ENCODE measurements at regions not wholly inside any gene's neighbourhood (a gene's known extent, or its start where the extent isn't known, plus 50 kb on each side); places are given as distances from the start of the nearest gene placed in this dataset.
A peak's percentile ranks its signal among the peaks of the same experiment; 100 is the strongest.

DNA sequence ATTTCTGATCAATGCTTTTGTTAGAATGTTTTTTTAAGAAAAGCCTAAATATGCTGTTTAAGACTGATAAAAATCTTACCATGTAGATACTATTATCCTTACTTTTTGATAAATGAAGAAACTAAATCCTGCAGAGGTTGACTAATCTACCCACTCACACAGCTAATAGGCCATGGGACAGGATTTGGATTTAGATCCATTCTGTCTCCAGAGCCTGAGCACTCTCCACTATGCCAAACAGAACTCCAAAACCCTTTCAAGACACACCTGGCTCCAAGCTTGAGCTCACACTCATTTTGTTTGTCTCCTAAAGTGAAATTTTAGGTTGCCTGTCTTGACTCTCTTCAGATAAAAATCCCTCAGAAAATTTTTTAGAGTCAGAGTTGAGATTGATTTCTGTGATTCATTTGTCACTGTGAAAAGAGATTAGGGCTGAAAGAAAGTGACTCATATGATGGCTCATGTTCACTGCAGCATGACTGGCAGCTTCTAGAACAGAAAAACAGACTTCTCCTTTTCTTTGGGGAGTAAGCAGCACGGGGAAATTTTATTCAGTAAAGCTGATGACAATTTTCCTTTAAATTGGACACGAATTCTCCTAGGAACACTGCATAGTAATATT is 132.3 kb upstream of the POT1 start:
- Mint-ChIP-seq H3K27ac (peak overlapping the region; percentile 27; the same call in 1 of the 2 replicates), H3K27me3 (ENCODE audit: insufficient read depth, low read depth, poor library complexity) (no peaks in the 10 kb centered on the region), H3K4me3 (no peak overlapping the region), H3K36me3 (ENCODE audit: low read depth) (no peaks in the 10 kb centered on the region), H3K4me1 (peaks cover 4% of the 10 kb centered on the region; the same call in 2 of the 3 replicates), H3K9me3 (no peaks in the 10 kb centered on the region)
- DNase-seq (ENCODE audit: low spot score) (no peak), ATAC-seq (no peak)
- Histone ChIP-seq H3K4me2 (no peak overlapping the region), H3K36me3 (ENCODE audit: insufficient read depth) (no peaks in the 10 kb centered on the region), H4K20me1 (replicated peaks; ENCODE audit: insufficient read depth) (no peaks in the 10 kb centered on the region), H2AFZ (peak overlapping the region; percentile 72; the same call in 1 of the 2 replicates), H3K79me2 (replicated peaks; ENCODE audit: insufficient read depth) (no peaks in the 10 kb centered on the region), H3F3A (replicated peaks; ENCODE audit: low read depth) (no peaks in the 10 kb centered on the region), H3K4me3 (no peak overlapping the region), H3K4me1 (ENCODE audit: insufficient read depth) (no peaks in the 10 kb centered on the region), H3K27ac (ENCODE audit: low read depth) (no peak overlapping the region), H3K9me2 (ENCODE audit: insufficient read depth) (no peaks in the 10 kb centered on the region), H3K27me3 (ENCODE audit: insufficient read depth) (no peaks in the 10 kb centered on the region)
- TF ChIP-seq CREB1 (CRISPR knock-in tag; IDR thresholded peaks at IDR 0.05; ENCODE audit: low read depth) (no peak), ZNF331 (CRISPR knock-in tag; IDR thresholded peaks at IDR 0.05; ENCODE audit: low read depth) (no peak), EZH2 (IDR thresholded peaks at IDR 0.05; ENCODE audit: low read depth, unreplicated experiment) (no peak), NANOG (IDR thresholded peaks at IDR 0.05; ENCODE audit: borderline replicate concordance) (no peak), EZH2phosphoT487 (IDR thresholded peaks at IDR 0.05; ENCODE audit: unreplicated experiment) (no peak), JUNB (IDR thresholded peaks at IDR 0.05; ENCODE audit: unreplicated experiment) (no peak), POLR2AphosphoS5 (IDR thresholded peaks at IDR 0.05; ENCODE audit: low read depth) (no peak), STAT1 (IDR thresholded peaks at IDR 0.05; ENCODE audit: unreplicated experiment) (no peak), ZNF114 (CRISPR knock-in tag; IDR thresholded peaks at IDR 0.05) (no peak)
- TF ChIP-seq, protein P1, sequence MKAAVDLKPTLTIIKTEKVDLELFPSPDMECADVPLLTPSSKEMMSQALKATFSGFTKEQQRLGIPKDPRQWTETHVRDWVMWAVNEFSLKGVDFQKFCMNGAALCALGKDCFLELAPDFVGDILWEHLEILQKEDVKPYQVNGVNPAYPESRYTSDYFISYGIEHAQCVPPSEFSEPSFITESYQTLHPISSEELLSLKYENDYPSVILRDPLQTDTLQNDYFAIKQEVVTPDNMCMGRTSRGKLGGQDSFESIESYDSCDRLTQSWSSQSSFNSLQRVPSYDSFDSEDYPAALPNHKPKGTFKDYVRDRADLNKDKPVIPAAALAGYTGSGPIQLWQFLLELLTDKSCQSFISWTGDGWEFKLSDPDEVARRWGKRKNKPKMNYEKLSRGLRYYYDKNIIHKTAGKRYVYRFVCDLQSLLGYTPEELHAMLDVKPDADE (IDR thresholded peaks at IDR 0.05): no peak
- TF ChIP-seq, protein P2, sequence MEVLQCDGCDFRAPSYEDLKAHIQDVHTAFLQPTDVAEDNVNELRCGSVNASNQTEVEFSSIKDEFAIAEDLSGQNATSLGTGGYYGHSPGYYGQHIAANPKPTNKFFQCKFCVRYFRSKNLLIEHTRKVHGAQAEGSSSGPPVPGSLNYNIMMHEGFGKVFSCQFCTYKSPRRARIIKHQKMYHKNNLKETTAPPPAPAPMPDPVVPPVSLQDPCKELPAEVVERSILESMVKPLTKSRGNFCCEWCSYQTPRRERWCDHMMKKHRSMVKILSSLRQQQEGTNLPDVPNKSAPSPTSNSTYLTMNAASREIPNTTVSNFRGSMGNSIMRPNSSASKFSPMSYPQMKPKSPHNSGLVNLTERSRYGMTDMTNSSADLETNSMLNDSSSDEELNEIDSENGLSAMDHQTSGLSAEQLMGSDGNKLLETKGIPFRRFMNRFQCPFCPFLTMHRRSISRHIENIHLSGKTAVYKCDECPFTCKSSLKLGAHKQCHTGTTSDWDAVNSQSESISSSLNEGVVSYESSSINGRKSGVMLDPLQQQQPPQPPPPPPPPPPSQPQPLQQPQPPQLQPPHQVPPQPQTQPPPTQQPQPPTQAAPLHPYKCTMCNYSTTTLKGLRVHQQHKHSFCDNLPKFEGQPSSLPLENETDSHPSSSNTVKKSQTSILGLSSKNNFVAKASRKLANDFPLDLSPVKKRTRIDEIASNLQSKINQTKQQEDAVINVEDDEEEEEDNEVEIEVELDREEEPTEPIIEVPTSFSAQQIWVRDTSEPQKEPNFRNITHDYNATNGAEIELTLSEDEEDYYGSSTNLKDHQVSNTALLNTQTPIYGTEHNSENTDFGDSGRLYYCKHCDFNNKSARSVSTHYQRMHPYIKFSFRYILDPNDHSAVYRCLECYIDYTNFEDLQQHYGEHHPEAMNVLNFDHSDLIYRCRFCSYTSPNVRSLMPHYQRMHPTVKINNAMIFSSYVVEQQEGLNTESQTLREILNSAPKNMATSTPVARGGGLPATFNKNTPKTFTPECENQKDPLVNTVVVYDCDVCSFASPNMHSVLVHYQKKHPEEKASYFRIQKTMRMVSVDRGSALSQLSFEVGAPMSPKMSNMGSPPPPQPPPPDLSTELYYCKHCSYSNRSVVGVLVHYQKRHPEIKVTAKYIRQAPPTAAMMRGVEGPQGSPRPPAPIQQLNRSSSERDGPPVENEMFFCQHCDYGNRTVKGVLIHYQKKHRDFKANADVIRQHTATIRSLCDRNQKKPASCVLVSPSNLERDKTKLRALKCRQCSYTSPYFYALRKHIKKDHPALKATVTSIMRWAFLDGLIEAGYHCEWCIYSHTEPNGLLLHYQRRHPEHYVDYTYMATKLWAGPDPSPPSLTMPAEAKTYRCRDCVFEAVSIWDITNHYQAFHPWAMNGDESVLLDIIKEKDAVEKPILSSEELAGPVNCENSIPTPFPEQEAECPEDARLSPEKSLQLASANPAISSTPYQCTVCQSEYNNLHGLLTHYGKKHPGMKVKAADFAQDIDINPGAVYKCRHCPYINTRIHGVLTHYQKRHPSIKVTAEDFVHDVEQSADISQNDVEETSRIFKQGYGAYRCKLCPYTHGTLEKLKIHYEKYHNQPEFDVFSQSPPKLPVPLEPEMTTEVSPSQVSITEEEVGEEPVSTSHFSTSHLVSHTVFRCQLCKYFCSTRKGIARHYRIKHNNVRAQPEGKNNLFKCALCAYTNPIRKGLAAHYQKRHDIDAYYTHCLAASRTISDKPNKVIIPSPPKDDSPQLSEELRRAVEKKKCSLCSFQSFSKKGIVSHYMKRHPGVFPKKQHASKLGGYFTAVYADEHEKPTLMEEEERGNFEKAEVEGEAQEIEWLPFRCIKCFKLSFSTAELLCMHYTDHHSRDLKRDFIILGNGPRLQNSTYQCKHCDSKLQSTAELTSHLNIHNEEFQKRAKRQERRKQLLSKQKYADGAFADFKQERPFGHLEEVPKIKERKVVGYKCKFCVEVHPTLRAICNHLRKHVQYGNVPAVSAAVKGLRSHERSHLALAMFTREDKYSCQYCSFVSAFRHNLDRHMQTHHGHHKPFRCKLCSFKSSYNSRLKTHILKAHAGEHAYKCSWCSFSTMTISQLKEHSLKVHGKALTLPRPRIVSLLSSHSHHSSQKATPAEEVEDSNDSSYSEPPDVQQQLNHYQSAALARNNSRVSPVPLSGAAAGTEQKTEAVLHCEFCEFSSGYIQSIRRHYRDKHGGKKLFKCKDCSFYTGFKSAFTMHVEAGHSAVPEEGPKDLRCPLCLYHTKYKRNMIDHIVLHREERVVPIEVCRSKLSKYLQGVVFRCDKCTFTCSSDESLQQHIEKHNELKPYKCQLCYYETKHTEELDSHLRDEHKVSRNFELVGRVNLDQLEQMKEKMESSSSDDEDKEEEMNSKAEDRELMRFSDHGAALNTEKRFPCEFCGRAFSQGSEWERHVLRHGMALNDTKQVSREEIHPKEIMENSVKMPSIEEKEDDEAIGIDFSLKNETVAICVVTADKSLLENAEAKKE (CRISPR knock-in tag; IDR thresholded peaks at IDR 0.05): no peak
- TF ChIP-seq, protein P3, sequence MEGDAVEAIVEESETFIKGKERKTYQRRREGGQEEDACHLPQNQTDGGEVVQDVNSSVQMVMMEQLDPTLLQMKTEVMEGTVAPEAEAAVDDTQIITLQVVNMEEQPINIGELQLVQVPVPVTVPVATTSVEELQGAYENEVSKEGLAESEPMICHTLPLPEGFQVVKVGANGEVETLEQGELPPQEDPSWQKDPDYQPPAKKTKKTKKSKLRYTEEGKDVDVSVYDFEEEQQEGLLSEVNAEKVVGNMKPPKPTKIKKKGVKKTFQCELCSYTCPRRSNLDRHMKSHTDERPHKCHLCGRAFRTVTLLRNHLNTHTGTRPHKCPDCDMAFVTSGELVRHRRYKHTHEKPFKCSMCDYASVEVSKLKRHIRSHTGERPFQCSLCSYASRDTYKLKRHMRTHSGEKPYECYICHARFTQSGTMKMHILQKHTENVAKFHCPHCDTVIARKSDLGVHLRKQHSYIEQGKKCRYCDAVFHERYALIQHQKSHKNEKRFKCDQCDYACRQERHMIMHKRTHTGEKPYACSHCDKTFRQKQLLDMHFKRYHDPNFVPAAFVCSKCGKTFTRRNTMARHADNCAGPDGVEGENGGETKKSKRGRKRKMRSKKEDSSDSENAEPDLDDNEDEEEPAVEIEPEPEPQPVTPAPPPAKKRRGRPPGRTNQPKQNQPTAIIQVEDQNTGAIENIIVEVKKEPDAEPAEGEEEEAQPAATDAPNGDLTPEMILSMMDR (conservative IDR thresholded peaks at IDR 0.05; ENCODE audit: low read depth in 2 of 2): no peak
- TF ChIP-seq, protein P4, sequence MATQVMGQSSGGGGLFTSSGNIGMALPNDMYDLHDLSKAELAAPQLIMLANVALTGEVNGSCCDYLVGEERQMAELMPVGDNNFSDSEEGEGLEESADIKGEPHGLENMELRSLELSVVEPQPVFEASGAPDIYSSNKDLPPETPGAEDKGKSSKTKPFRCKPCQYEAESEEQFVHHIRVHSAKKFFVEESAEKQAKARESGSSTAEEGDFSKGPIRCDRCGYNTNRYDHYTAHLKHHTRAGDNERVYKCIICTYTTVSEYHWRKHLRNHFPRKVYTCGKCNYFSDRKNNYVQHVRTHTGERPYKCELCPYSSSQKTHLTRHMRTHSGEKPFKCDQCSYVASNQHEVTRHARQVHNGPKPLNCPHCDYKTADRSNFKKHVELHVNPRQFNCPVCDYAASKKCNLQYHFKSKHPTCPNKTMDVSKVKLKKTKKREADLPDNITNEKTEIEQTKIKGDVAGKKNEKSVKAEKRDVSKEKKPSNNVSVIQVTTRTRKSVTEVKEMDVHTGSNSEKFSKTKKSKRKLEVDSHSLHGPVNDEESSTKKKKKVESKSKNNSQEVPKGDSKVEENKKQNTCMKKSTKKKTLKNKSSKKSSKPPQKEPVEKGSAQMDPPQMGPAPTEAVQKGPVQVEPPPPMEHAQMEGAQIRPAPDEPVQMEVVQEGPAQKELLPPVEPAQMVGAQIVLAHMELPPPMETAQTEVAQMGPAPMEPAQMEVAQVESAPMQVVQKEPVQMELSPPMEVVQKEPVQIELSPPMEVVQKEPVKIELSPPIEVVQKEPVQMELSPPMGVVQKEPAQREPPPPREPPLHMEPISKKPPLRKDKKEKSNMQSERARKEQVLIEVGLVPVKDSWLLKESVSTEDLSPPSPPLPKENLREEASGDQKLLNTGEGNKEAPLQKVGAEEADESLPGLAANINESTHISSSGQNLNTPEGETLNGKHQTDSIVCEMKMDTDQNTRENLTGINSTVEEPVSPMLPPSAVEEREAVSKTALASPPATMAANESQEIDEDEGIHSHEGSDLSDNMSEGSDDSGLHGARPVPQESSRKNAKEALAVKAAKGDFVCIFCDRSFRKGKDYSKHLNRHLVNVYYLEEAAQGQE (IDR thresholded peaks at IDR 0.05; ENCODE audit: unreplicated experiment): no peak

Measured in GM23338 (cell line).